Ecto neural progenitor cell (in vitro differentiated cells): ENCODE measurements at regions not wholly inside any gene's neighbourhood (a gene's known extent, or its start where the extent isn't known, plus 50 kb on each side); places are given as distances from the start of the nearest gene placed in this dataset.
"Not testable (repeated sequence)": the region's sequence is repeated elsewhere in the genome, so short reads cannot be mapped to it uniquely, and the experiment has no call there.

Experiments
- DNase-seq: peaks from one replicate; pipeline ENCODE4 v3.0.0-alpha.2; 2018; ENCODE audit warnings: low spot score

DNA sequence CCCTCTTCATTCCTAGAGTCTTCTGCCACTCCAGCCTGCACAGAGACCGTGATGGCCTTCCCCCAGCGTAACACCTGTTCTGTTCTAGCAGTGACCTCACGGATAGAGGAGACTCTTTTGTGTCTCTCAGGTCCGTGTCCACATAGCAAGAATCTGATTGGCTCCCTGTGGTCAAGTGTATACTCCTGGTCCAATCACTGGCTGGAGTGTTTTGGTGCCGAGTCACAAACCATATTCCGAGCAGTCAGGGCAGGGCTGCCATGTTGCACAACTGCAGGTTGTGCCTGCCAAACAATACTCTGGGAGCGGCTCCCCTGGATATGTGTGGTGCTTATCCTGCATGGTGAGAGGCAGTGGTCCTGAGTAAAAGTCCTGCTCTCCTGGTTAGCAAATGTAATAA is 402.4 kb downstream of the KCNRG start:
- DNase-seq, result no peak

DNA sequence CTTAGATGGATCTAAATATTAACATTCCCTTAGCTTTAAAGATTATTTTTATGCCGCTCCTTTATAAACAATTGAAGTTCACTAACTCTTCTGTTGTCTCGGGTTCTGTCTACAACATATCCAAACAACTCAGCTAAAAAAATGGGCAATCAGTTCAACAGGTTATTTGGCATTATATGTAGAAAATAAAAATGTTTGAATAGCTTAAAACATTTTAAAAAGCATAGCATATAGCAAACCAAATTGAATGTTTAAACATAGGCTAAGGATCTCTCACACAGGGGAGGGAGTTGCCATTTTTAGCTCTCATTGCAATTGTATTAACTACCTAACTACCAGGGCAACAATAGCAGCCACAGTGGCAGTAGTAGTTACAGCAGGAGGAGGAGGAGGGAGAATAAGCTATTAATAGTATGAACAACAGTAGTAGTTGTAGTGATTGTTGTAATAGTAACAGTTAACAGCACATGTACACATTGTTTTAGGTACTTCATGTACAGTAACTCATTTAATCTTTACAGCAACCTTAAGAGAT is 404.2 kb downstream of the KCNRG start:
- no peak for DNase-seq

DNA sequence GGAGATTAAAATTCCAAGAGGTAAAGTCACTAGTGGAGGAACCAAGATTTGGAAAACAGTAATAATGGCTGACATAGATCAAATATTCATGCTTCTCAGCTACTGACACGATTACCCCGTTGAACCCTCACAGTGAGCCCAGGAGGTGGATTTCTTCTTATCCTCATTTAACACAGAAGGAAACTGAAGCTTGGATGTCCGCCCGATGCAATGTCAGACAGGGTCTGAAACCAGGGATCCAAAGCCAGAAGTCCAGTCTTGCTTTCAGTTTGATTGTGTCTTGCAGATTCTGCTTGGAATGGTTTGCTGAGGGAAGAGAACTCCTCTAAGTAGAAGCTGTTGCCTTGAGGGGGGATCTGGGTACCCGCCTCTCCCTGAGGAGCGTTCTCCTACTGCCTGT is 404.7 kb downstream of the KCNRG start:
- DNase-seq, result no peak

DNA sequence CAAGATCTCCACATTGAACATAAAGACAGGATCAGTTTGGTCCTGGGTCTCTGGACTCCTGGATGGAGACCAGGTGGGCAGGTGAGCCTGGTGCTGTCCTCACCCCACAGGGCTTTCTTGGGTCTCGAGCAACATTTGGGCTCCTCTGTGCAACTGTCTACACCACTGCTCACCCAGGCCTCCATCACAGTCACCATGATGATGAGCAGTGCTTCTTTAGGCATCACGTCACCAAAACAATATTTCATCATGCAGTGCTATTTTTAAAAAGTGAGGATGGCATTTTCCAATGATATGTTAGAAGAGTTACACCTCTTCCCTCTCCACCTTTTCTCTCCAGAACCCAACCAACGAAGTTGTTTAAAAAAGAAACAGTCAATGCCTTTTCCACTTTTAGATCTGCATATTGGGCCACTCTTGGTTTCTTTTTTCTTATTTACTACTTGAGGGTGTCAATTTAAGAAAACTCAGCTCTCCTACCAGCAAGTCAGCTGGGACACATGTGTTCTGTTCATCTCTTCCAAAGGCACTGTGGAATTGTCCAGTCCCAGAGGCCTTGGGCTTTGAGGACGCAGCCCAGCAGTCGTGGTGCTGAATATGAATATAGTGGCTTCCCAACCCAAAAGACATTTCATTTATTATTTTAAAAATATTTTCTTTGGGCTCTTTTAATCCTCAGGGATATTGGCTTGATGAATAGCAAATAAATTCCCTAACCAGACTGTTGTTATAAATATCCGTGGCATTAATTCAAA is 405.7 kb downstream of the KCNRG start:
- DNase-seq, result no peak

DNA sequence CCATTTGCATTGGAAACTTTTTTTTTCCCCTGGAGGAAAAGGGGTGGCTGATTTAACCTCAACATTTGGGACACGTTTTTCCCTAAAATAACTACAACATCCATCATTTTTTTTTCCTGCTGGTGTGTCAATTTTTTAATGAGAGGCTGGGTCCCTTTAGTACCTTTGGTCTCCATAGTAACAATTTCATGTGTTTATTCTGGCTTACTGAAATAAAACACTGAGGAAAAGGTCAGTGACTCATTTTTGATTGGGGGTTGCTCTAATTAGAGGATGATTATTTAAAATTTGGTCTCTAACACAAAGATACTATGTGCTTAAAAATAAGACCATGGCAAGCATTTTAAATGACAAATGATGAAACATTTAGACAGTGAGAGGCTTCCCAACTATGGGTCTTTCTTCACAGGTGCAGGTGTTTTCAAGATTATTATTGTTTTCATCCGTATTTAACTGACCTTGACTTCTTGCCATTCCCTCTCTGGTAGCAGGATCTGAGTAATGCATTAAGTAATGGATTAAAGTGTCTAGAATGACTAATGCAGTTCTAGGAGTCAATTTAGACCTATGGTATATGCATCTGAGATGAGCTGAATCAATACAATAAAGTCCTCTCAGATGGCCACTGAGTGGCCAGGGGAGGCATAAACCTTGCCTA is 406.4 kb downstream of the KCNRG start:
- DNase-seq, result no peak

DNA sequence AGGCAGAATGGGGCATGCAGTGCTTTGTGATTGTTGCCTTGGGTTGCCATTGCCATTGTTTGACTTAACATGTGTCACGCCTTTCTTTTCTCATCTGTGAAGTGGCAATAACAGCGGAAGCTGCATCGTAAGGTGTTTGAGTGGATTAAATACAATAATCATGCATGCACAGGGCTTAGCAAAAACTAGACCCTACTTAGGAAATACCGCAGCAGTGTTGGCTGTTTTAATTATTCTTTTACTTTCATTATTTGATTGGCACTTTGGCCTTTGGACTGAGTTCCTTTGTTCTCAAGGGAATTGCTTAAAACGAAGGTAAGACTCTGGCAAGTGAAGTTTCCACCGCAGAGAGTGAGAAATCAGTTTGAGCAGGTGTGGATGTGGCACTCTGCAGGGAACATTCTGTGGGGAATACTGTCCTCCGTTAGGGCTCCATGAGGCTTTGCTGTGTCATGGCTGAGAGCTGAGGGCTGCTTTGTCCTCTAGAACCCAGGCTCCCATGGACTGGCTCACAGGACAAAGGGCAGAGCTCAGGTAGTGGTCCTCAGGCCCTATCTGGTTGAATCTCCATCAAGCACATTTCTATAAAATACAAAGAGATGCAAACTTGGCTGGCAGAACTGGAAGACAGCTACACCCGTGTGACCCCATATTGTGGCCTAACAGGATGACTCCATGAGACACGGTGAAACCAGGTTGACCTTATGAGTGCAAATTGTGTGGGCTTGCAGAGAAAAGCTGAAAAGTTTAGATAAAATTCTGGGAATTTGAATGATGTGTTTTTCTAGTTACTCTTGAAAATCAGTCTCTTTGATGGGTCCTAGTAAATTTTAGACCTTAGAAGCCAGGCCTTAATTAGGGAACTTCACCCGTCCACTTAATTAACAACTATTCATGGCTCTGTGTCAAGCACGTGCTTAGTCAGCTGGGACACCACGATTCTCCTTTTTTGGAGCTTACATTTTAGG is 407.2 kb downstream of the KCNRG start:
- no peak for DNase-seq

DNA sequence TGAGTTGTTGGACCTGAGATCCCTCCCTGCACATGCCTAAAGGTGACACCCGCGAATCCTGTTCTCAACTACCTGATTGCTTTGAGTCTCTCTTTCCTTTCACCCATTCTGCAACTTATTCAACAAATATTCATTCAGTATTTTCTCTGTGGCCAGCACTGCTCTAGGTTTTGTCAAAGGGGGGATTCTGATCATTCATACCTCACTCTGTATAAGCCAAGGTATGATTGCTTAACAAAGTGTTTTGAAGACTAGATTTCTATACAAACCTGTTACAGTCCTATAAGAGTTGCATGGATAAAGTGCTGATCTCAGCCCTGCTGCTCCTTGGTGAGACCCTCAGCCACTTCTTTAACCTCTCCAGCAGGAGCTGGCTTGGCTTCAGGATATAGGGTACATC is 409.7 kb downstream of the KCNRG start:
- no peak for DNase-seq

DNA sequence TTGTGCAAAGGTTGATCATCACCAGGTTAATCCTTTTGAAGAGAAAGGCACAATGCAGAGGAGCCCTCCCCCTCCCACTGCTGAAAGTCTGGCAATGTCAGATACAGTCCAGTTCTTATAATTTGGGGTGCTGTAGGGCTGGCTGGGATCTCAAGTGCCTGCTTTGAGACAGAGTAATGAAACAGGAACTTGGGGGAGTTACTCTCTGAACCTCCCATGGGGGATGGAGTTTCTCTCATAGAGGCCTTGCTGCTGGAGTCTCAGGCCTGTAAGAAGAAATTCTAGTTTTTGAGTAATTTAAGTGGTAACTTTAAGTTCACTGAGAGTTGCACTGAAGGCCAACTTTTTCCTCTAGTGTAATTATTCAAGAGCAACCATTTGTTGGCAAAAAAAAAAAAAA is 410.5 kb downstream of the KCNRG start:
- no peak for DNase-seq

DNA sequence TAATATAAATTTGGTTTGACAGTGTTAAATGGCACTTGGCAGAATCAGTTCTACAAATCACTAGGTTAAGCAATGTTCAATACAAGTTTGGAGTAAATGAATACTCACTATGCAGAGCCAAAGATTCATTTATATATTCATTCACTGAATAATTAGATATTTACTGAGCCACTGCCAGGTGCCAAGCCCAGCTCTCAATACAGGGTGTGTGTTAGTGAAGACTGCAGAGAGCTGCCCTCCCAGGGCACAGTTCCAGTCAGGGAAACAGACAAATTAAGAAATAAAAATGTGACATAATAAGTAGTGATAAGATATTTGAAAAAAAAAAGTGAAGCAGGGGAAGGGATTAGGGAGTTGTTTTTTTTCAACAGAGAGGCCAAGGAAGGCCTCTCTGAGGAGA is 411.7 kb downstream of the KCNRG start:
- no peak for DNase-seq

DNA sequence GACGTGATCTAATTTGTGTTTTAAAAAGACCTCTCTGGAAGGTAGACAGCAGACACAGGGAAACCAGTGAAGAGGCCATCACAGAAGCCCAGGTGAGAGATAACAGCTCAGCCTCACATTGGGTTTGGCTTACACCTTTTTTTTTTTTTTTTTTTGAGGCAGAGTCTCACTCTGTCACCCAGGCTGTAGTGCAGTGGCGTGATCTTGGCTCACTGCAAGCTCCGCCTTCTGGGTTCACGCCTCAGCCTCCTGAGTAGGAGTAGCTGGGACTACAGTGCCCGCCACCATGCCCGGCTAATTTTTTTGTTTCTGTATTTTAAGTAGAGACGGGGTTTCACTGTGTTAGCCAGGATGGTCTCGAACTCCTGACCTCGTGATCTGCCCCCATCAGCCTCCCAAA is 412.3 kb downstream of the KCNRG start:
- not testable (repeated sequence) for DNase-seq

DNA sequence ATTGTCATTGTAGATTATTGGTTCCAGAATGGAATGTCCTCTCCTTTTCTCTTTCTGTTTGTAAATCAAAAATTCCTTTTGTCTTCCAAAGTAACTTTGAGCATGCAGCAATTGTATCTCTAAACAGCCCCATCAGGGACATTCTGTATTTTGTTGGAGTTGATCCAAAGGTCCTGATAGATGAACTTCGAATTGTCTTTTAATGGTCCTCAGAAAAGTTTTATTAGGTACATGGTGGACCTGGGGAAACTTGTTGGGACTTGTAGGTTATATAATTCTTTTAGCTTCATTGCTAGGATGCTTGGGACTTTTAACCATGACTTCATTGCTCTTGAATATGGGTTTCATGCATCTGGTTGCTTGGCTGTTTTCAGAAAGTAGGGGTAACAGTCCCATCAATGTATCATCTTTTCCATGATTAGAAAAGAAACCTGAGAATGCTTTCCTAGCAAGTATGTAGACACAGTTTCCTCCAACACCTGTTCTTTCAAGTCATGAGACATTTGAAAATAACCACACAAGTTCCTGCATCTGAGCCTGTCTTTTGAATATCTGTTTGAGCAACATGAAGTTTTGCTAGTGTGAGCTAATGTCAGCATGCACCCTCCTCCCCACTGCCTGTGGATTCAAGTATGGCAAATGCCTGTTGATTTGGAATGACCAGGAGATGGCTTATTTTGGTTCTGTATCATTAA is 413.1 kb downstream of the KCNRG start:
- DNase-seq, result no peak

DNA sequence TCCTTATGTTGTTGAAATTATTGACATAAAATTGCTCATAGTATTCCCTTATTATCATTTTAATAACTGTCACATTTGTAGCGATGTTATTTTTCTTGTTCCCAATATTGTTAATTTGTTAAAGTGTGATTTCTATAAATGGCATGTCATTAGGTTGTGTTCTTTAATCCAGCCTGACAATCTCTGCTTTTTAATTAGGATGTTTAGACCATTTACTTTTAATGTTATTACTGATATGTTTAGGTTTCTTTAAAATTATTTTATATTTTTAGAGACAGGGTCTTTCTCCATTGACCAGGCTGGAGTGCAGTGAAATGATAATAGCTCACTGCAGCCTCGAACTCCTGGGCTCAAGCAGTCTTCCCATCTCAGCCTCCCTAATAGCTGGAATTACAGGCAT is 408.5 kb downstream of the DLEU7 start:
- DNase-seq, result no peak

DNA sequence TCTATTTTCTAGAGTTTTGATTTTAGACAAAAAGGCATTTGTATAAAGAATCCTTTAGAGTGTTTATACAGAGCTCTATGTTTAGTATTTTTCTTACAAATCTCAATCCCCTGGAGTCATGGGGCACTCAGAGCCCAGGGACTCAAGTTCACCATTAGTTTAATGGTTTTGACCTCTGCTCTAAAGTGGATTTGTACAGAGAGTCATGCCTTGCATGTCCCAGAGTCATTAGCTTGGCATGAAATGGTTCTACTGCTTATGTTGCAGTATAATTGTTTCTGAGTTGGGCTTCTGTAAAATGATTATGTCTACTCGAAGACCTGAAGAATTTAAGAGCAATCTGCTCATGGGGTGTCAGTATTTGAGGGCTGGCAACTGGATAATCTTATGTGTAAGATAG is 406.2 kb downstream of the DLEU7 start:
- DNase-seq, result no peak

DNA sequence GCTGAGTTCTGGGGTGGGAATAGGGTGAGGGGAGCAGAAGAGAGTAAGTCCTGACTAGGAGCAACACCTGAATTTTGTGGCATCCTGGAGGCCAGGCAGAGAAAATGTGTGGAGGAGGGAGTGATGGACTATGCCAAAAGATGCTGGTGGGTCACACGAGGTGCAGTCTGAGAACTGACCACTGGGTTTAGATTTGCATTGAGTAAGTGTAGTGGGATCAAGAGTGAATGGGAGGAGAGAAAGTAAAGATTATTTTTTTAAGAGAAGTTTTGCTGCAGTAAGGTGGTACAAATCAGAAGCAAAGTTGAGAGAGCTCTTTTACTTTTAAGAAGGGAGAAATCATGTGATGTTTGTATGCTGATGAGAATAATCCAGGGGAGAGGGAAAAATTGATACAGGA is 405.1 kb downstream of the DLEU7 start:
- no peak for DNase-seq

DNA sequence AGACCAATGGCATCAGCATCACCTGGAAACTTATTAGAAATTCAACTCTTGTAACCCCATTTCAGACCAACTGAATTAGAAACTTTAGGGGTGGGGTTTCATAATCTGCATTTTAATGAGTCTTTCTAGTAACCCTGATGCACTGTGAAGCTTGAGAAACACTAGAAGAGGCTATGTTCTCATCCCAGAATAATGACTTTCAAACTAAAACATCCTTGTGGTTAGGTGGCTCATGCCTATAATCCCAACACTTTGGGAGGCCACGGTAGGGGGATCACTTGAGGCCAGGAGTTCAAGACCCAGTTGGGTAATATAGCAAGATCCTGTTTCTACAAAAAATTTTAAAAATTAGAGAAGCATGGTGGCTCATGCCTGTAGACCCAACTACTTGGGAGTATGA is 402.4 kb downstream of the DLEU7 start:
- DNase-seq, result no peak

DNA sequence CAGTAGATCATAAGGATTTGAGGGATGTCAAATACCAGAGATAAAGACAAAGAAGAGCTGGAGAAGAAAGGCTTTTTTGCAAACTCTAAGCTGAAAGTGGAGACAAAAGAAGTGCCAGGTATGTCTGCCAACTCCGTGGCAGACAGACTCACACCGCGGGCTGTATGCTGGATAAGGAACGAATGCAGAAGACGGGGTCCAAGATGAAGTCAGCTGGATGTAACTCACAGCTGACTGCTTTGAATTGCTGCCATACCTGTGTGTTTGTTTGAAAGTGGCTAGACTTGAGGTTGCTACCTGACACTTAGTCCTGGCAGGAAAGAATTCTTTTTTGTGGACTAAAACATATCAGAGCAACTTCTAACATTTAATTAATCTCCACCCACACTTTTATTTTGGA is 398.8 kb downstream of the DLEU7 start:
- no peak for DNase-seq

DNA sequence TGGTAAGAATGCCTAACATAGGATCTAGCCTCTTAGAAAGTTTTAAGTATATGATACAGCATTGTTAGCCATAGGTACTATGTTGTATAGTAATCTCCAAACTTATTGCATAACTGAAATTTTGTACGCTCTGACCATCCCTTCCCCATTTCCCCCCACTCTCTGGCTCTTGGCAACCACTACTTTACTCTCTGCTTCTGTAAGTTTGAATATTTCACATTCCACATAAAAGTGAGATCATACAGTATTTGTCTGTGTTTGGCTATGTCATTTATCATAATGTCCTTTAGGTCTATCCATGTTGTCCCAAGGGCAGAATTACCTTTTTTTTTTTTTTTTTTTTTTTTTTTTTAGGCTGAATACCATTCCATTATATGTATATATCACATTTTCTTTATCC is 396.9 kb downstream of the DLEU7 start:
- DNase-seq, result no peak

DNA sequence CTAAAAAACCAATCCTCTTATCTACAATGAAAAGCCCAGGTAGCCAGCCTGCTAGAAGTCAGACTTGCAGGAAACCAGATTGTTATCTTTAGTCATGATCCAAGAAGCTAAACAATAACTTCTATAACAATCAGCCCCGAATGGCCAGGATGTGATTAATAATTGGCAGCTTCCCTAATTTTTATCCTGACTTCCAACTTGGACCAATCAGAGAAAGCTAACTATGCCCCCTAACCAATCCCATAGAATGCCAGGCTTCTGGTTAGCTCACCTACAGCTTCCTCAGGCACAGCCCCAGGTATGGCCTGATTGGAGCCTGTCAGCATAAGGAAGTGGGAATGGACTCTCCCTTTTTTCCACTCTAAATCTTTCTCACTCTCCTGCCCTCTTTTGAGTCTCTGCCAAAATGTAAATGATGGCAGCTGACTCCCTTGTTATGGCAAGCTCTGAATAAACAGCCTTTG is 394.9 kb downstream of the DLEU7 start:
- DNase-seq, result no peak

DNA sequence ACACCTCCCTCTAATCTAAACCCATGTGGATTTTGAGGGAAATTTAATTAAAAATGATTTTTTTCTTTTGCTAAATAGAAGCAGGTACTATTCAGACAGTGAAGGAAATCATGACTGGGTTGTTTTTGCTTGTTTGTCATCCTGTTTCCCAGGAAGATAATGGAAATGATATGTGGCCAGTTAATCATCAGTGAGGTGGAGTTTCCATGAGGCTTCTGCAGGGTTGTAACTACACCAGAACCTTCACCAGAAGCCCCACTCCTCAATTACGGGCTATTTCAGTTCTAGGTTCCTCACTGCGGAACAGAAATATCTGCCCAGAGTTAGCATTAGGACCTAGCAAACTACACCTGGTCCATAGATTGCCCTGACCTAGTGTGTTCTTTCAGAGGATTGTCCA is 394.0 kb downstream of the DLEU7 start:
- no peak for DNase-seq

DNA sequence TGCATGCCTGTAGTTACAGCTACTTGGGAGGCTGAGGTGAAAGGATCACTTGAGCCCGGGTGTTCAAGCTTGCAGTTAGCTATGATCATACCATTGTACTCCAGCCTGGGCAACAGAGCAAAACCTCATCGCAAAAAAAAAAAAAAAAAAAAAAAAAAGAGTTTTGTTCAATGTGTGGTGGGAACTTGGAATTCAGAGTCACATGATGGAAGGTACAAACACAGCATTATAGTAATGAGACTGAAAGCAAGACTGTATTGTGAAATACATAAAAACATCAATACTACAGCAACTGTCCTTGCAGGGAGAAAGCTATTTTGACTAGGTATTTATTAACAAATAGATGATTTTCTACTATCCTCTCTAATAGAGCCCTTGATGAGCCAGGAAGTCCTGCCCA is 393.2 kb downstream of the DLEU7 start:
- DNase-seq, result no peak

DNA sequence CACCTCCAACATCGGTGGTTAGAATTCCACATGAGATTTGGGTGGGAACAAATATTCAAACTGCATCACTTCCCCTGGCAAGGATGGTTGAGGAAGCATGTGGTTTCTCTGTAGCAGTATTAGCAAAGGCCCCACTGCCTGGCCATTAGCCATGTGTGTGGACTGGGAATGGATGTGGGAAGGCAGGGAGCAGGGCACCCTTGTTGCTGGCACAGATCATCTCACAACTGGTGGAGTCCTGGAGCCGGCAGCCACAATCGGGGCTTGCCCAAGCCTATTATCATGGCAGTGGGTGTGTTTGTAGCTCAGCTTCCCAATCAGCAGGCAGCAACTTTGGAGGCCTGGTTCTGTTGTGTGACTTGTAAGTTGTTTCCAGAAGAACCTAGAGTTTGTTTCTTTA is 391.9 kb downstream of the DLEU7 start:
- DNase-seq, result no peak

DNA sequence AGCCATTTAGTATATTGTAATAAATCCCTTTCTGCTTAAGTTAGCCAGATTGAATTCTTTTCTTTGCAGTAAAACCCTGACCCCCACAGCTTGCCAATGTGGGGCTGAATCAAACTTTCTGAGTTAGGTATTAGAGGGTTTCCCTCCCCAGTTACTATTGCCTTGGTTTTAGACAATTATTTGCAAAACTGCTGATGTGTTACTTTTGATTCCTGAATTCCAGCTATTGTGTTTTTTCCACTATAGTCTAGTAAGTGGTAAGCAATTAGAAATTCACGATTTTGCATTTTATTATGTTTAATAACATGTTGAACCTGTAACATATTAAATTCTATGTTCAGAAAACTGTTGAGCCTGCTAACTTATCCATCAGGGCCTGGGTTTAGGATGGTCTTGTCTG is 391.5 kb downstream of the DLEU7 start:
- DNase-seq, result no peak
